ENCODE measurements at regions not wholly inside any gene's neighbourhood (a gene's known extent, or its start where the extent isn't known, plus 50 kb on each side); places are given as distances from the start of the nearest gene placed in this dataset.

GRCh38 chr5:125528881-125529280 lies 782.4 kb upstream of the ZNF608 start:
- ChIA-PET POLR2A (no interaction called here), CTCF (no interaction called here)
- H3K27ac ChIP-seq = no peak overlapping the region
- H3K4me3 ChIP-seq = no peak overlapping the region
- DNase-seq (ENCODE audit: low read depth in 1 of 2, low spot score in 1 of 2) (no peak), ATAC-seq (no peak), FAIRE-seq (no peak)
- WGBS (ENCODE audit: missing lambda C conversion rate) = 96% methylated on average over 1 of the region's 1 CpG
- no peak overlapping the region for H3K4me2 ChIP-seq
- no peaks in the 10 kb centered on the region for H3K4me1 ChIP-seq
- H3K9me3 ChIP-seq = 0 out of 3 replicates have a peak, but pooled peaks cover 4% of the 10 kb centered on the region
- TF ChIP-seq CHD4 (IDR thresholded peaks at IDR 0.05; ENCODE audit: borderline replicate concordance) (no peak), GATA3 (IDR thresholded peaks at IDR 0.05; ENCODE audit: borderline replicate concordance) (no peak), PBX3 (IDR thresholded peaks at IDR 0.05) (no peak), RFX5 (IDR thresholded peaks at IDR 0.05) (no peak)

GRCh38 chr5:125530833-125531615 lies 784.6 kb upstream of the ZNF608 start:
- no peak for TF ChIP-seq HOXA7 (CRISPR knock-in tag; IDR thresholded peaks at IDR 0.05)
- no peak for TF ChIP-seq MYC (IDR thresholded peaks at IDR 0.05; ENCODE audit: borderline replicate concordance, low read length)
- no peak for TF ChIP-seq POLR2AphosphoS2 (conservative IDR thresholded peaks at IDR 0.05; ENCODE audit: low read length)
- no peak for TF ChIP-seq CBX8 (IDR thresholded peaks at IDR 0.05)
- TF ChIP-seq RAD21 (conservative IDR thresholded peaks at IDR 0.05 in 1 of 2, IDR thresholded peaks at IDR 0.05 in 1 of 2) = no peak
- no peak for TF ChIP-seq ESRRA (IDR thresholded peaks at IDR 0.05; ENCODE audit: borderline replicate concordance, low read length)
- TF ChIP-seq FOSB (CRISPR knock-in tag; IDR thresholded peaks at IDR 0.05) = no peak
- TF ChIP-seq ZC3H11A (IDR thresholded peaks at IDR 0.05) = no peak
- no peak for TF ChIP-seq RARB (CRISPR knock-in tag; IDR thresholded peaks at IDR 0.05)
- TF ChIP-seq ELK1 (IDR thresholded peaks at IDR 0.05; ENCODE audit: low read depth, low read length) = no peak
- no peak for TF ChIP-seq USF2 (IDR thresholded peaks at IDR 0.05)
- TF ChIP-seq ZFP36 (IDR thresholded peaks at IDR 0.05; ENCODE audit: borderline replicate concordance, partially characterized antibody) = no peak
- no peaks in the 10 kb centered on the region for H3K4me1 ChIP-seq
- H3K4me2 ChIP-seq = no peak overlapping the region
- H3K9me3 ChIP-seq = 0 out of 3 replicates have a peak, but pooled peaks cover 4% of the 10 kb centered on the region
- no peak overlapping the region for H3K27ac ChIP-seq
- no peak overlapping the region for H3K4me3 ChIP-seq
- CTCF ChIA-PET = no interaction called here
- WGBS (ENCODE audit: missing lambda C conversion rate) = 50% methylated on average over 5 of the region's 5 CpGs
- FAIRE-seq (no peak), ATAC-seq (no peak), DNase-seq (ENCODE audit: low read depth in 1 of 2, low spot score in 1 of 2) (no peak)
- POLR2A ChIA-PET = no interaction called here

- Histone ChIP-seq H3K4me1 (no peaks in the 10 kb centered on the region), H3K4me3 (no peak overlapping the region), H3K9me3 (peaks cover 10% of the 10 kb centered on the region; the same call in 2 of the 3 replicates), H3K4me2 (no peak overlapping the region), H3K27ac (no peak overlapping the region)
- CTCF ChIA-PET = no interaction called here
- POLR2A ChIA-PET = no interaction called here
- FAIRE-seq (no peak), ATAC-seq (no peak), DNase-seq (ENCODE audit: low read depth in 1 of 2, low spot score in 1 of 2) (no peak)
- TF ChIP-seq CEBPB (IDR thresholded peaks at IDR 0.05) (no peak), NPAS2 (CRISPR knock-in tag; IDR thresholded peaks at IDR 0.05; ENCODE audit: borderline replicate concordance) (no peak)
Observed at GRCh38 chr5:125536095-125536494, 789.7 kb upstream of the ZNF608 start.
